Neuronal stem cell (in vitro differentiated cells): ENCODE measurements at regions not wholly inside any gene's neighbourhood (a gene's known extent, or its start where the extent isn't known, plus 50 kb on each side); places are given as distances from the start of the nearest gene placed in this dataset.

ENCODE experiments used
- DNase-seq: peaks from one replicate; pipeline ENCODE4 v3.0.0-alpha.2; 2013; ENCODE audit warnings: low spot score
- H2AFZ ChIP-seq: one replicate; pipeline ENCODE4 v1.6.1; 2013; ENCODE audit warnings: mild to moderate bottlenecking, low read length, inconsistent platforms
- H2AK5ac ChIP-seq: 2 replicates; pipeline ENCODE4 v1.6.1; 2013; ENCODE audit warnings: low read depth, mild to moderate bottlenecking, inconsistent platforms, low read length, moderate library complexity, mixed read lengths
- H2BK120ac ChIP-seq: 2 replicates; pipeline ENCODE4 v1.6.1; 2013; ENCODE audit warnings: low read depth, mild to moderate bottlenecking, inconsistent platforms, low read length, moderate library complexity, mixed read lengths
- H2BK12ac ChIP-seq: one replicate; pipeline ENCODE4 v1.6.1; 2013; ENCODE audit warnings: low read length, inconsistent platforms
- H2BK15ac ChIP-seq: 2 replicates; pipeline ENCODE4 v1.6.1; 2013; ENCODE audit warnings: mild to moderate bottlenecking, low read length, inconsistent platforms, mixed read lengths
- H2BK5ac ChIP-seq: one replicate; pipeline ENCODE4 v1.6.1; 2013; ENCODE audit warnings: inconsistent platforms, mild to moderate bottlenecking, low read length, moderate library complexity
- H3K14ac ChIP-seq: one replicate; pipeline ENCODE4 v1.6.1; 2013; ENCODE audit warnings: low read length, inconsistent platforms
- H3K18ac ChIP-seq: 2 replicates; pipeline ENCODE4 v1.6.1; 2013; ENCODE audit warnings: low read length, inconsistent platforms
- H3K23ac ChIP-seq: 2 replicates; pipeline ENCODE4 v1.6.1; 2013; ENCODE audit warnings: low read depth, mild to moderate bottlenecking, mixed read lengths, low read length, inconsistent platforms; ENCODE audit not compliant: poor library complexity
- H3K27ac ChIP-seq: replicated peaks from 3 replicates; pipeline ENCODE4 v1.5.1; 2013; ENCODE audit warnings: low read length, inconsistent platforms
- H3K27me3 ChIP-seq, 3 experiments: 2 replicates each; pipeline ENCODE4 v1.6.1; 2013; ENCODE audit warnings: low read length in 3 of 3, mild to moderate bottlenecking in 2 of 3, inconsistent platforms in 1 of 3, low read depth in 1 of 3, mixed read lengths in 1 of 3, moderate library complexity in 1 of 3; ENCODE audit not compliant: control insufficient read depth in 3 of 3, insufficient read depth in 3 of 3
- H3K36me3 ChIP-seq, 2 donors: replicated peaks in 1 of 2; 2 replicates each; pipeline ENCODE4 v1.6.1; 2013; ENCODE audit warnings: low read length in 2 of 2; ENCODE audit not compliant: control insufficient read depth in 2 of 2, insufficient read depth in 2 of 2
- H3K4ac ChIP-seq: 2 replicates; pipeline ENCODE4 v1.6.1; 2013; ENCODE audit warnings: inconsistent platforms, mild to moderate bottlenecking, low read length, moderate library complexity
- H3K4me1 ChIP-seq, 2 donors: 1 replicate in 1 of 2; 2 replicates in 1 of 2; pipeline ENCODE4 v1.6.1; 2013; ENCODE audit warnings: low read length in 2 of 2, low read depth in 1 of 2; ENCODE audit not compliant: control insufficient read depth in 2 of 2, insufficient read depth in 1 of 2
- H3K4me2 ChIP-seq: one replicate; pipeline ENCODE4 v1.6.1; 2013; ENCODE audit warnings: mild to moderate bottlenecking, low read length, inconsistent platforms; ENCODE audit not compliant: insufficient read depth, poor library complexity, severe bottlenecking
- H3K4me3 ChIP-seq, 2 donors: 2 replicates each; pipeline ENCODE4 v1.5.1; 2013; ENCODE audit warnings: low read length in 2 of 2, mild to moderate bottlenecking in 2 of 2, inconsistent platforms in 1 of 2, moderate library complexity in 1 of 2
- H3K79me1 ChIP-seq: one replicate; pipeline ENCODE4 v1.6.1; 2013; ENCODE audit warnings: low read depth, mild to moderate bottlenecking, inconsistent platforms, low read length, moderate library complexity
- H3K9ac ChIP-seq: one replicate; pipeline ENCODE4 v1.6.1; 2013; ENCODE audit warnings: mild to moderate bottlenecking, low read depth, low read length, inconsistent platforms; ENCODE audit not compliant: poor library complexity
- H3K9me3 ChIP-seq, 2 donors: replicated peaks in 1 of 2; 2 replicates each; pipeline versions ENCODE3 to v1.6.1; 2013; ENCODE audit warnings: low read length in 2 of 2, mild to moderate bottlenecking in 2 of 2, inconsistent platforms in 1 of 2, low read depth in 1 of 2, mixed read lengths in 1 of 2, moderate library complexity in 1 of 2; ENCODE audit not compliant: control insufficient read depth in 2 of 2, insufficient read depth in 1 of 2
- H4K8ac ChIP-seq: one replicate; pipeline ENCODE4 v1.6.1; 2013; ENCODE audit warnings: low read depth, mild to moderate bottlenecking, inconsistent platforms, low read length, moderate library complexity
- H4K91ac ChIP-seq: one replicate; pipeline ENCODE4 v1.6.1; 2013; ENCODE audit warnings: low read length, low read depth, mild to moderate bottlenecking, inconsistent platforms; ENCODE audit not compliant: poor library complexity
- WGBS, 2 donors: extraction: QIAGEN DNeasy Blood & Tissue Kit; methylation state at CpG; one replicate each; pipeline ENCODE4 v1.1.7; 2013; ENCODE audit warnings: missing lambda C conversion rate in 2 of 2, mixed read lengths in 1 of 2; ENCODE audit not compliant: insufficient read length in 2 of 2, insufficient replicate concordance in 1 of 2; ENCODE audit errors: extremely low coverage in 2 of 2; 5-methylcytosine and 5-hydroxymethylcytosine counted together

GRCh38 chr5:18333841-18334240, 699.6 kb downstream of the TAF11L14 start:
- Histone ChIP-seq H2BK15ac (no peak overlapping the region), H4K91ac (no peak overlapping the region), H3K9ac (no peak overlapping the region), H4K8ac (no peak overlapping the region), H3K18ac (no peak overlapping the region), H2AFZ (peak overlapping the region; percentile 29), H3K27me3 (no peaks in the 10 kb centered on the region), H2BK120ac (no peak overlapping the region), H3K79me1 (no peaks in the 10 kb centered on the region), H3K4me1 (peaks cover 2 to 9% of the 10 kb centered on the region in 2 donors), H2AK5ac (no peak overlapping the region), H3K4ac (no peak overlapping the region), H3K27ac (no peak overlapping the region), H3K4me3 (no peak overlapping the region), H2BK12ac (no peak overlapping the region), H3K4me2 (no peak overlapping the region), H2BK5ac (no peak overlapping the region), H3K9me3 (peaks cover 0 to 12% of the 10 kb centered on the region in 2 donors), H3K23ac (no peak overlapping the region), H3K14ac (no peak overlapping the region), H3K36me3 (no peaks in the 10 kb centered on the region)
- WGBS, 2 donors = no CpG with 5 or more reads among the region's 1 CpG
- DNase-seq = no peak

GRCh38 chr5:18334949-18335348, 700.7 kb downstream of the TAF11L14 start:
- Histone ChIP-seq H4K8ac (no peak overlapping the region), H3K9ac (no peak overlapping the region), H3K14ac (no peak overlapping the region), H3K27me3 (no peaks in the 10 kb centered on the region), H3K23ac (no peak overlapping the region), H4K91ac (no peak overlapping the region), H3K4ac (no peak overlapping the region), H2AFZ (no peak overlapping the region), H3K79me1 (no peaks in the 10 kb centered on the region), H2BK12ac (no peak overlapping the region), H3K4me3 (no peak overlapping the region), H3K9me3 (peaks cover 0 to 12% of the 10 kb centered on the region in 2 donors), H3K18ac (no peak overlapping the region), H3K4me1 (peaks cover 0 to 6% of the 10 kb centered on the region in 2 donors), H3K27ac (no peak overlapping the region), H3K4me2 (no peak overlapping the region), H2AK5ac (no peak overlapping the region), H3K36me3 (no peaks in the 10 kb centered on the region), H2BK120ac (no peak overlapping the region), H2BK5ac (no peak overlapping the region), H2BK15ac (no peak overlapping the region)
- no peak for DNase-seq
- no CpG with 5 or more reads among the region's 5 CpGs for WGBS, 2 donors

GRCh38 chr5:18354828-18355227, 720.6 kb downstream of the TAF11L14 start:
- Histone ChIP-seq H3K79me1 (no peaks in the 10 kb centered on the region), H3K36me3 (no peaks in the 10 kb centered on the region), H3K4me3 (no peak overlapping the region), H3K4ac (no peak overlapping the region), H4K8ac (no peak overlapping the region), H2AK5ac (no peak overlapping the region), H3K4me2 (no peak overlapping the region), H2AFZ (no peak overlapping the region), H2BK120ac (no peak overlapping the region), H2BK15ac (no peak overlapping the region), H4K91ac (no peak overlapping the region), H3K23ac (no peak overlapping the region), H3K18ac (no peak overlapping the region), H3K27ac (no peak overlapping the region), H2BK5ac (no peak overlapping the region), H2BK12ac (no peak overlapping the region), H3K9ac (no peak overlapping the region), H3K14ac (no peak overlapping the region), H3K9me3 (peaks cover 1 to 2% of the 10 kb centered on the region in 2 donors), H3K4me1 (no peaks in the 10 kb centered on the region), H3K27me3 (no peaks in the 10 kb centered on the region)
- WGBS, 2 donors = no CpG with 5 or more reads among the region's 3 CpGs
- no peak for DNase-seq

- Histone ChIP-seq H3K14ac (no peak overlapping the region), H2BK12ac (no peak overlapping the region), H3K23ac (no peak overlapping the region), H3K18ac (no peak overlapping the region), H2AFZ (peak overlapping the region; percentile 1), H3K4ac (no peak overlapping the region), H3K4me3 (no peak overlapping the region), H3K9ac (no peak overlapping the region), H4K91ac (no peak overlapping the region), H4K8ac (no peak overlapping the region), H2BK15ac (no peak overlapping the region), H3K79me1 (no peaks in the 10 kb centered on the region), H3K4me2 (no peak overlapping the region), H2BK120ac (no peak overlapping the region), H3K4me1 (no peaks in the 10 kb centered on the region), H2BK5ac (no peak overlapping the region), H2AK5ac (no peak overlapping the region), H3K9me3 (peaks cover 1 to 2% of the 10 kb centered on the region in 2 donors), H3K36me3 (no peaks in the 10 kb centered on the region), H3K27me3 (no peaks in the 10 kb centered on the region), H3K27ac (no peak overlapping the region)
- no peak for DNase-seq
- WGBS, 2 donors = no CpG with 5 or more reads among the region's 4 CpGs
These were observed 723.2 kb downstream of the TAF11L14 start for GRCh38 chr5:18357486-18357885.
